ENCODE measurements at regions not wholly inside any gene's neighbourhood (a gene's known extent, or its start where the extent isn't known, plus 50 kb on each side); places are given as distances from the start of the nearest gene placed in this dataset.

DNA sequence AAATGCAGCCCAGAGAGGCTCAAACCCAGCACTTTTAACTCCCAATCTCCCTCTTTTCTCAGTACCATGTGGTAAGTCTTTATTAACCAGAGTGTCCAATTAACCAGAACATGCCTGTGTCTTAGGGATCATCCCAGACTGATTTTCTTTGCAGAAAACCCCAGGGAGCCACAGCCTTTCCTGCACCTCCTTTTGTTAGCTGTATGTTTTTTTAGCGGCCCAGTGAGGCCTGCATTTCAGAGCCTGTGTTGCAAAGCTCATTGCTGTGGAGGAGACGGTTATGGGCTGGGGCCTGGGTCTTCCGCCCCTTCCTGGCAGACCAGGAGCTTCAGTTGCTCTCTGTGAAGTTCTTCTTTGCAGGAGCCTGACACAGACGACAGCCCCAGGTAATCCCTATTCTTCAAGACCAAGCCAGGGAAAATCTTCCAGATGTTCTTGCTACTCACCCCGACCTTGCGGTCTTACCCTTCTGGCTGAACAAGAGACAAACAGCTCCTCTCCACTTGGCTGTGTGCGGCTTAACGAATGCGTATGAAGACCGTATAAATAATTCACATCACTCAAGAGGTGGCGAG is 70.7 kb upstream of the TSHZ3 start:
- Histone ChIP-seq H3K27me3 (ENCODE audit: control insufficient read depth in 3 of 3, insufficient read depth in 3 of 3, low read depth in 1 of 3, low read length in 3 of 3) (no peaks in the 10 kb centered on the region), H2BK5ac (ENCODE audit: low read length) (no peak overlapping the region), H2BK120ac (ENCODE audit: low read depth, low read length) (no peak overlapping the region), H3K79me1 (ENCODE audit: low read depth, low read length) (no peaks in the 10 kb centered on the region), H3K4me2 (ENCODE audit: insufficient read depth, low read length, poor library complexity, severe bottlenecking) (no peak overlapping the region), H3K9me3 (replicated peaks in 1 of 2; ENCODE audit: control insufficient read depth in 2 of 2, insufficient read depth in 1 of 2, low read depth in 1 of 2, low read length in 2 of 2) (no peaks in the 10 kb centered on the region), H3K4me1 (ENCODE audit: control insufficient read depth in 2 of 2, insufficient read depth in 1 of 2, low read depth in 1 of 2, low read length in 2 of 2) (peaks cover 0 to 12% of the 10 kb centered on the region in 2 donors), H3K23ac (ENCODE audit: low read depth, low read length, poor library complexity) (no peak overlapping the region), H4K8ac (ENCODE audit: low read depth, low read length) (no peak overlapping the region), H3K36me3 (replicated peaks in 1 of 2; ENCODE audit: control insufficient read depth in 2 of 2, insufficient read depth in 2 of 2, low read length in 2 of 2) (no peaks in the 10 kb centered on the region), H4K91ac (ENCODE audit: low read depth, low read length, poor library complexity) (no peak overlapping the region), H2BK12ac (ENCODE audit: low read length) (no peak overlapping the region), H3K4ac (ENCODE audit: low read length) (no peak overlapping the region), H3K14ac (ENCODE audit: low read length) (no peak overlapping the region), H3K18ac (ENCODE audit: low read length) (no peak overlapping the region), H2AFZ (ENCODE audit: low read length) (no peak overlapping the region), H2AK5ac (ENCODE audit: low read depth, low read length) (no peak overlapping the region), H3K27ac (replicated peaks; ENCODE audit: low read length) (no peak overlapping the region), H2BK15ac (ENCODE audit: low read length) (no peak overlapping the region), H3K4me3 (ENCODE audit: low read length in 2 of 2) (no peak overlapping the region), H3K9ac (ENCODE audit: low read depth, low read length, poor library complexity) (no peak overlapping the region)
- no CpG with 5 or more reads among the region's 11 CpGs for WGBS, 2 donors (ENCODE audit: extremely low coverage in 2 of 2, insufficient read length in 2 of 2, insufficient replicate concordance in 1 of 2)
- DNase-seq (ENCODE audit: low spot score) = no peak

DNA sequence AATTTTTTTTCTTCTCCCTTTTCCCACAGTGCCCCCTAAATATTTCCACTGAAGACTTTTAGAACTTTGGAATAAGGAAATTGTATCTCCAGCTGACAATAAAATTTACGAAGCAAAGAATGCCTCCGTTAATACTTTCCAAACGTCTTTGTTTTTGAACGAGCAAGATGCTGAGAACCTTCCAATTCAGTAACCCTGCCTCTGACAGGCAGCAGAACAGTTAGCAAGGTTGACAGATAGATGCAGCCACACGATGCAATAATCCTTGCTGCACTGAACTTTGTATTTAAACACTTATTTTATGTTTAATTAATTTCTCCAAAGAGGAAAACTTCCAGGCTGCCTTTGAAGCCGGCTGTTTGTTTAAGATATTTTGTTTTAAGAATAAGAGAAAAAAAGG is 71.8 kb upstream of the TSHZ3 start:
- no peak overlapping the region for H3K27ac ChIP-seq (replicated peaks; ENCODE audit: low read length)
- no peak for DNase-seq (ENCODE audit: low spot score)
- no peak overlapping the region for H3K4ac ChIP-seq (ENCODE audit: low read length)
- H3K4me1 ChIP-seq (ENCODE audit: control insufficient read depth in 2 of 2, insufficient read depth in 1 of 2, low read depth in 1 of 2, low read length in 2 of 2) = peaks cover 0 to 13% of the 10 kb centered on the region in 2 donors
- H2BK120ac ChIP-seq (ENCODE audit: low read depth, low read length) = no peak overlapping the region
- H3K23ac ChIP-seq (ENCODE audit: low read depth, low read length, poor library complexity) = no peak overlapping the region
- no peak overlapping the region for H3K14ac ChIP-seq (ENCODE audit: low read length)
- no peak overlapping the region for H4K8ac ChIP-seq (ENCODE audit: low read depth, low read length)
- no peak overlapping the region for H2AK5ac ChIP-seq (ENCODE audit: low read depth, low read length)
- no peaks in the 10 kb centered on the region for H3K9me3 ChIP-seq (replicated peaks in 1 of 2; ENCODE audit: control insufficient read depth in 2 of 2, insufficient read depth in 1 of 2, low read depth in 1 of 2, low read length in 2 of 2)
- H2BK12ac ChIP-seq (ENCODE audit: low read length) = no peak overlapping the region
- H3K4me3 ChIP-seq (ENCODE audit: low read length in 2 of 2) = no peak overlapping the region
- no peak overlapping the region for H3K9ac ChIP-seq (ENCODE audit: low read depth, low read length, poor library complexity)
- WGBS, 2 donors (ENCODE audit: extremely low coverage in 2 of 2, insufficient read length in 2 of 2, insufficient replicate concordance in 1 of 2) = no CpG with 5 or more reads among the region's 6 CpGs
- no peak overlapping the region for H2AFZ ChIP-seq (ENCODE audit: low read length)
- H3K18ac ChIP-seq (ENCODE audit: low read length) = no peak overlapping the region
- no peaks in the 10 kb centered on the region for H3K79me1 ChIP-seq (ENCODE audit: low read depth, low read length)
- H3K36me3 ChIP-seq (replicated peaks in 1 of 2; ENCODE audit: control insufficient read depth in 2 of 2, insufficient read depth in 2 of 2, low read length in 2 of 2) = no peaks in the 10 kb centered on the region
- H3K27me3 ChIP-seq (ENCODE audit: control insufficient read depth in 3 of 3, insufficient read depth in 3 of 3, low read depth in 1 of 3, low read length in 3 of 3) = no peaks in the 10 kb centered on the region
- H2BK5ac ChIP-seq (ENCODE audit: low read length) = no peak overlapping the region
- H2BK15ac ChIP-seq (ENCODE audit: low read length) = no peak overlapping the region
- H3K4me2 ChIP-seq (ENCODE audit: insufficient read depth, low read length, poor library complexity, severe bottlenecking) = no peak overlapping the region
- no peak overlapping the region for H4K91ac ChIP-seq (ENCODE audit: low read depth, low read length, poor library complexity)

DNA sequence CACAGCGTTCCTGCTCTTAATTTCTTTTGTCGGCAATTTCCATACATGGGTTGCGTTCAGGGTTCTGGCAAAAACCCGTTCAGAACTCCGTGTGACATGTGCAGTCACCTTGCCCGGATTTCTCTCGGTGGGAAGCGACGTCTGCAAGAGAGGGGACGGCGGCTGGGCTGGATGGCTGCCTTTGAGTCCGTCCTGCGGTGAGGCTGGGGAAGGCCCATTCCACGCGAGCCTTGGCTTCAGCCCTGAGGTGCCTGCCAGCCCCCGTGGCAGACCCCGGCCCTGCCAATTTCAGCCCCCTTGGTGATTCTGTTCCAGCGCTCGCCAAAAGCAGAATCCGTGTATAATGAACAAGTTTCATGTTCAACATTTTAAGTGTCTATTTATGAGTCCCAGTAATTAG is 72.6 kb upstream of the TSHZ3 start:
- Histone ChIP-seq H3K18ac (ENCODE audit: low read length) (no peak overlapping the region), H2BK15ac (ENCODE audit: low read length) (no peak overlapping the region), H3K36me3 (replicated peaks in 1 of 2; ENCODE audit: control insufficient read depth in 2 of 2, insufficient read depth in 2 of 2, low read length in 2 of 2) (no peaks in the 10 kb centered on the region), H3K4me1 (ENCODE audit: control insufficient read depth in 2 of 2, insufficient read depth in 1 of 2, low read depth in 1 of 2, low read length in 2 of 2) (peaks cover 0 to 13% of the 10 kb centered on the region in 2 donors), H3K23ac (ENCODE audit: low read depth, low read length, poor library complexity) (no peak overlapping the region), H3K27ac (replicated peaks; ENCODE audit: low read length) (no peak overlapping the region), H3K14ac (ENCODE audit: low read length) (no peak overlapping the region), H2BK5ac (ENCODE audit: low read length) (no peak overlapping the region), H2AFZ (ENCODE audit: low read length) (no peak overlapping the region), H3K79me1 (ENCODE audit: low read depth, low read length) (no peaks in the 10 kb centered on the region), H4K91ac (ENCODE audit: low read depth, low read length, poor library complexity) (no peak overlapping the region), H4K8ac (ENCODE audit: low read depth, low read length) (no peak overlapping the region), H3K9ac (ENCODE audit: low read depth, low read length, poor library complexity) (no peak overlapping the region), H2AK5ac (ENCODE audit: low read depth, low read length) (no peak overlapping the region), H2BK120ac (ENCODE audit: low read depth, low read length) (no peak overlapping the region), H3K9me3 (replicated peaks in 1 of 2; ENCODE audit: control insufficient read depth in 2 of 2, insufficient read depth in 1 of 2, low read depth in 1 of 2, low read length in 2 of 2) (no peaks in the 10 kb centered on the region), H3K4ac (ENCODE audit: low read length) (no peak overlapping the region), H3K27me3 (ENCODE audit: control insufficient read depth in 3 of 3, insufficient read depth in 3 of 3, low read depth in 1 of 3, low read length in 3 of 3) (no peaks in the 10 kb centered on the region), H2BK12ac (ENCODE audit: low read length) (no peak overlapping the region), H3K4me2 (ENCODE audit: insufficient read depth, low read length, poor library complexity, severe bottlenecking) (no peak overlapping the region), H3K4me3 (ENCODE audit: low read length in 2 of 2) (no peak overlapping the region)
- DNase-seq (ENCODE audit: low spot score) = no peak
- no CpG with 5 or more reads among the region's 20 CpGs for WGBS, 2 donors (ENCODE audit: extremely low coverage in 2 of 2, insufficient read length in 2 of 2, insufficient replicate concordance in 1 of 2)

DNA sequence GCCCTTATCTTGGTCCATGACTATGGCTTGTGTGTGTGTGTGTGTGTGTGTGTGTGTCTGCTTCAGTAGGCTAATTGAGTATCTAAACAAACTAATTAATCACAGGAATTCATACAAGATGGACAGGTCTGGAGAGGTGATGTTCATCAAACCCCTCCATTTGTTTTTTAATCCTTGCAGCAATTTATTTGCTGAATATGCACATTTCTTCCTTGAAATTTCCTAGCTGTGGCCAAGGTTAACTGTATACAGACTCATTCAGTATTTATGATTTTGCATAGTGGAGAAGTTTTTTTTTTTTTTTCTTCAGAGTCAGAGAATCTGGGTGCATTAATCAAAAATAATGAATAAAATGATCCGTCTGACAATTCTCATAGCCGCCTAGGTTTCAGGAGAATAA is 74.7 kb upstream of the TSHZ3 start:
- Histone ChIP-seq H3K14ac (ENCODE audit: low read length) (no peak overlapping the region), H2BK5ac (ENCODE audit: low read length) (no peak overlapping the region), H3K18ac (ENCODE audit: low read length) (no peak overlapping the region), H3K27me3 (ENCODE audit: control insufficient read depth in 3 of 3, insufficient read depth in 3 of 3, low read depth in 1 of 3, low read length in 3 of 3) (no peaks in the 10 kb centered on the region), H3K9me3 (replicated peaks in 1 of 2; ENCODE audit: control insufficient read depth in 2 of 2, insufficient read depth in 1 of 2, low read depth in 1 of 2, low read length in 2 of 2) (no peaks in the 10 kb centered on the region), H3K79me1 (ENCODE audit: low read depth, low read length) (no peaks in the 10 kb centered on the region), H3K4me1 (ENCODE audit: control insufficient read depth in 2 of 2, insufficient read depth in 1 of 2, low read depth in 1 of 2, low read length in 2 of 2) (peaks cover 0 to 13% of the 10 kb centered on the region in 2 donors), H3K4ac (ENCODE audit: low read length) (no peak overlapping the region), H3K9ac (ENCODE audit: low read depth, low read length, poor library complexity) (no peak overlapping the region), H3K23ac (ENCODE audit: low read depth, low read length, poor library complexity) (no peak overlapping the region), H4K91ac (ENCODE audit: low read depth, low read length, poor library complexity) (no peak overlapping the region), H3K4me2 (ENCODE audit: insufficient read depth, low read length, poor library complexity, severe bottlenecking) (no peak overlapping the region), H3K36me3 (replicated peaks in 1 of 2; ENCODE audit: control insufficient read depth in 2 of 2, insufficient read depth in 2 of 2, low read length in 2 of 2) (no peaks in the 10 kb centered on the region), H3K4me3 (ENCODE audit: low read length in 2 of 2) (no peak overlapping the region), H2BK120ac (ENCODE audit: low read depth, low read length) (no peak overlapping the region), H2AFZ (ENCODE audit: low read length) (no peak overlapping the region), H2BK12ac (ENCODE audit: low read length) (no peak overlapping the region), H3K27ac (replicated peaks; ENCODE audit: low read length) (no peak overlapping the region), H4K8ac (ENCODE audit: low read depth, low read length) (no peak overlapping the region), H2BK15ac (ENCODE audit: low read length) (no peak overlapping the region), H2AK5ac (ENCODE audit: low read depth, low read length) (no peak overlapping the region)
- WGBS, 2 donors (ENCODE audit: extremely low coverage in 2 of 2, insufficient read length in 2 of 2, insufficient replicate concordance in 1 of 2) = no CpG with 5 or more reads among the region's 2 CpGs
- DNase-seq (ENCODE audit: low spot score) = no peak

Data from neuronal stem cell (in vitro differentiated cells).